ENCODE measurements at regions not wholly inside any gene's neighbourhood (a gene's known extent, or its start where the extent isn't known, plus 50 kb on each side); places are given as distances from the start of the nearest gene placed in this dataset.
"Not testable (repeated sequence)": the region's sequence is repeated elsewhere in the genome, so short reads cannot be mapped to it uniquely, and the experiment has no call there.

DNA sequence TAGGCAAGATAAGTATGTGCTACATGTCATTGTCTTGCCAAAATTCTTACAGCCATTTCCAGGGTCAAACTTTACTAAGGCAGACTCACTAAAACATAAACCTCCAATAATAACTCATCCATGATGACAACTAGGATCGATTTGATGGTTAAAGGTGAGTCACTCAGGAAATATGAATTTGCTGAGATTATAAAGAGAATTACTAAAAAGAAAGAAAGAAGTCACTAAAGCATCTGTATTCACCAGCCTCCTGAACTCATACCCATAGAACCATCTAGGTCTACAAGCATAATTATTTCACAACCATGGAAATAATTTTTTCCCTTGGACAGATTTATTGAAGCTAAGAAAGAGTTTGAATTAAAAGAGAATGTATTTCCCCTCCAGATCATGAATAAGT lies 258.6 kb downstream of the TLE1 start:
- no peak for DNase-seq (ENCODE audit: low read depth)

DNA sequence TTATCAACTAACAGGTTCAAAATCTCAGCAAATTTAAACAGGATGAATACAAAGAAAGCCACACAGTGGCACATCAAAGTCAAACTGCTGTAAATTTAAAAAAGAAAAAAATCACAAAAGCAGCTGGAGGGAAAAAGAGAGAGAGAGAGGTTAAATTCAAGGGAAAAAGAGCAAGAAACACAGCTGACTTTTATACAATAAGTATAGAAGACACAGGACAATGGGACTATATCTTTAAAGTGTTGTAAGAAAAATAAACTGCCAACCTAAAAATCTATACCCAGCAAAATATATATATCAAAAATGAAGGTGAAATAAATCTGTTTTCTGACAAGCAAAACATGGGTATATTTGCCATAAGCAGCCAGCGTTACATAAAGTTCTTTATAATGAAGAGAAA lies 261.5 kb downstream of the TLE1 start:
- DNase-seq (ENCODE audit: low read depth) = no peak

DNA sequence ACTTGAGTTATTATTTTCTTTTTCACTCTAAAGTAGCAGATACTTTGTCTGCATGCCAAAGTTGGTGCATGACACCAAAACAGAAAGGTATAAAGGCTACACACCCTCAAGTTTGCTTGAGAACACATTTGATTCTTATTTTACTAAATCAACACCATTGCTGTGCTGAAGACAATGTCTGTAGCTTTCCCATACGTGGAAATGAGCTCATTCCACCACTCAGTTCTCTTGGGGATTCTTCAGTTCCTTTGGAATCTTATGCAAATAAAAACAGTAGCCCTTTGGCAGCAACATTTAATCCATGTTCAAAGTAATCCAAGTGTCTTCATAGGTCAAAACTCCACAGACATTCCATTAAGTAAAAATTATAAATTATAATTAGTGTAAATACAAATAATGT lies 264.9 kb downstream of the TLE1 start:
- DNase-seq (ENCODE audit: low read depth) = no peak

DNA sequence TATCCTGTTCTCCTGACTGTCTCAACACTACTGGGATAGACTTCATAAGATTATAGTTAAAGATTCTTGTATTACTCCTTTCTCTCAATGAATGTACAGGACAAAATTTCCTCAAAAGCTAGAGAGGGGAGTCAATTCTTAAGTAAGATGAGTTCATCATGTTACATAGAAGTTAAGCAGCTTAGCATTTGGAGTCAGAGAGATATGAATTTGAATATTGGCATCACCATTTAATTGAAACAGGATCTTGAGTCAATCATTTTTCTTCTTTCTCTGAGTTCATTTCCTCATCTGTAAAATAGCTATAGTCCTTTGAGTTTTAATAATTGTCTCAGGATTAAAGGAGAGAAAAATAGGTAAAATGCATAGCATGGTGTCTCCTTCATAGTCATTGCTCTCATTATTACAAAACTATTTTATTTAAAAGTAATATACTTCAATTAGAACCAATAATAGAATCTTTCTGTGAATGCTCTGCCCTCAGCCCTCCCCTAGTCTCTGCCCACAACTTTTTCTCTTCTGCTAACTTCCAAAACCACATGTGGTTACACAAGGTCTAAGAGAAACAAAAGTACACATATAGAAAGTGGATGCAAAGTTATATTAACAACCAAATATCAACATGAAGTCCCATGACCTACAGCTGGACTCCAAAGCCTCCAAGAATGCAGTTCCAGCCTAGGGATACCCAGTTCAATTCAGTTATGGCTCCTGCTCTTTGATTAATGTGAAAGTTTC lies 265.6 kb downstream of the TLE1 start:
- DNase-seq (ENCODE audit: low read depth) = no peak

DNA sequence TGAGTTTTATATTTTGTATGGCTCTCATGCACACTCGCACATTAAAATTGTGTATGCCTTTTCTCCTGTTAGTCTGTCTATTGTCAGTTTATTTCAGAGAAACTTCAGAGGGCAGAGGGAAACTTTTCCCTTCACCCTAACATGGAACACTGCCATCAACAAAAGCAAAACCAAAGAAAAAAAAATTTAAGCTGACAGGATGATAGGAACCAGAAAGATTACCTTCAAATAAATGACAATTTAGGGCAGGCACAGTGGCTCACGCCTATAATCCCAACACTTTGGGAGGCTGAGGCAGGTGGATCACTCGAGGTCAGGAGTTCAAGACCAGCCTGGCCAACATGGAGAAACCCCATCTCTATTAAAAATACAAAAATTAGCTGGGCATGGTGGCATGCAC lies 268.3 kb downstream of the TLE1 start:
- DNase-seq (ENCODE audit: low read depth) = not testable (repeated sequence)

DNA sequence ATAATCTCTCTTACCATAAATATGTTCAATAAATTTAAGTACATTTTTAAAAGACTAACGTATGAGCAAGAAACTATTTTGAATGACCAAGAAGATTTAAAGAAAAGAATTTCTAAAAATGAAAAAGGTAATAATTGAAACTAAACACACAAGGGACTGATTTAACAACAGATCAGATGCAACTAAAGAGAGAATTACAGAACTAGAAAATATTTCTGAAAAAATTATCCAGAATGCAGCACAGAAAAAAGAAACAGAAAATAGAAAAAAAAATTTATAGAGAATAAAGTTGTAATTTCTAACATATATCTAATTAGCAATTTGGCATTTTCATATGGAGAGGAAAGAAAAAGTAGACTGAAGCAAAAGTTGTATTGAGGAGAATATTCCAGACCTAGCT lies 269.3 kb downstream of the TLE1 start:
- no peak for DNase-seq (ENCODE audit: low read depth)

DNA sequence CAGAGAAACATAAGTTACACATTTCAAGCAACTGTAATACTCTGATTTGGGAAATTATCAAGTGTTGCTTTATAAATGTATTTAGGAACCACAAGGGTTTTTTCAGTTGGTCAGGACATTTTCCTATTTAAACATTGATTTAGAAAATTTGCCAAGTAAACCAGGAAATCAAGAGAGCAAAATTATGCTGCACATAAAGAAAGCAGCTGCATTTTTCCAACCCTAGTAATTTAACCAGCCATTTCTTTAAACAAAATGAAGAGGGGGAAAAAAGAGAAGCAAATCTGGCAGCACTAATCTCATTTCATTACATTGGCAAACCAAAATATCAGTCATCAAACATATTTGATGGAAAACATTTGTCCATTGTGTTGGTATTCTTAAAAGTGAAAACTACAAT lies 271.4 kb downstream of the TLE1 start:
- no peak for DNase-seq (ENCODE audit: low read depth)

DNA sequence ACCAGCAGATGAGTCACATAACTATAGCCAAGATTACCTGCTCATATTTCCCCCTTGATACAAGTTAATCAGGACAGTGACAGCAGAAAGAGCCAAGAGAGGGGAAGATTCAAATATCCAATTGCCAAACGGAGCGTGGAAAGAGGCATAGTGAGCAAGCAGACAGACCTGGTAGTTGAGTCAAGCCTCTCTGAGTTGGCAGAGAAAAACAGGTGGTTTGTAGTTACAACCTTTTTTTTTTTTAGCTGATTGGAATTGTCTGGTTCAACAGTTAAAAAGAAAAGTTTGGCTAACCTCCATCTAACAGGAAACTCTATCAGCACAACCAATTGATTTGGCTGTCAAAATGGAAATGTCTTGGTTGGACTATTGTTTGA lies 272.1 kb downstream of the TLE1 start:
- DNase-seq (ENCODE audit: low read depth) = no peak

DNA sequence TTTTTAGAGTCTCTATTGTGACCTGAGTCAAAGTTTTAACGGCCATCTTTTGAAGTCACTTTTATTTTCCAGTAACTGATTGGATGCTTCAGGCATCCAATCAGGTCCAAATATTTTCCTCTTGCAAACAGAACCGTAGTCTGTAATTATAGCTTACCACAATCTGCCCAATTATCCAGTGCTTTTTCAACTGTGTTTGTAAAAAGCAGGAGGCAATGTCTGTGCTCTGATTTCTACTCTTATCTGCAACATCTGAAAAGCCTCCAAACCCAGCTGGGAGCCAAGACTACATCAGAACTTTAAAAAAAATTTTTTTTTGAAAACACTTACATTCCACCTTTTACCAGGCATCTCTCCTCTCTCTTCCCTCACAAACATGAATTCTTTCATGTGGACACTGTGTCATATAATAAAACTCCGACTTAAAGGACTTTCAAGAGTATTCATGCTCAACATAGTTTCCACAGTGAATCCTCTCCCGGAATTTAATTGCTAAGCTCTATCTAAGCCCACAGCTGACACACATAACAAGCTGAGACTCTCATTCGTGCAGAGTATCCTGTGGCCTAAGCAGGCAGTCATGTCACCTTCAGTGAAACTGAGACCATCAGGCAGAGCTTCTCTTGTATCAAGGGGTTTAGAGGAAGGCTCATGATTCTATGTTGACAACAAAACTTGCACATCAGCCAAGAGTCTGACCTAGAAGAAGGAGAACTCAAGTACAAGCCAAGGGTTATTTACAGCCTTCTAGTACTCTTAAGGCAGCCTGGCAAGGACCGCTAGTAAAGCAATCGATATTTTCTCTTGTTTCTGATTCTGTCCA lies 272.7 kb downstream of the TLE1 start:
- no peak for DNase-seq (ENCODE audit: low read depth)

DNA sequence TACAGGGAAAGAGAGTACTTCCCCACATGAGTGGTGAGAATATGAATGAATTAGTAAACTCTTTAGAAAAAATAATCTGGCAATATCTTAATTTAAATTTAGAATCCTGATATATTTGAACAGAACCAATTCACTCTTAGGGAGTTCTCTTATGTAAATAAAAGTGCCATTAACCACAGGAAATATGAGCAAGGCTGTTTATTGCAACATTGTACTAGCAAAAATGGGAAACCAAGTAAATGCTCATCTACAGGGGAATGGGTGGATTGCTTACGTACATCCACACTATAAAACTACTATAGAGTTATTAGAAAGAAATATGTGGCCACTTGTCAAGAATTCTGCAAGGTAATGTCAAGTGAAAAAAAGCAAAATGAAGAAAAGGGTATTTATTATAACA lies 274.5 kb downstream of the TLE1 start:
- no peak for DNase-seq (ENCODE audit: low read depth)

DNA sequence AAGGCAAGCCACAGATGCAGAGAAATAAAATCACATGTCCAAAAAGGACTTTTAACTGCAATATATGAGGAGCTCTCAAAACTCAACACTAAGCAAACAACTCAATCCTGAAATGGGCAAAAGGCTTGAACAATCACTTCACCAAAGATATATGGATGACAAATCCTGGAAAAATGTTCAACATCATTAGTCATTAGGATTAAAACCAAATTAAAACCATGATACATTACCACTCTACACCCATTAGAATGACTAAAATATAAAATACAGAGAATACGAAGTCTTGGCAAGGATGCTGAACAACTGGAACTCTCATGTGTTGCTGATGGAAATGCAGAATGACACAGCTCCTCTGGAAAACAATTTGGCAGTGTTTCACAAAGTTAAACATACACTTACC lies 277.4 kb downstream of the TLE1 start:
- DNase-seq (ENCODE audit: low read depth) = no peak

DNA sequence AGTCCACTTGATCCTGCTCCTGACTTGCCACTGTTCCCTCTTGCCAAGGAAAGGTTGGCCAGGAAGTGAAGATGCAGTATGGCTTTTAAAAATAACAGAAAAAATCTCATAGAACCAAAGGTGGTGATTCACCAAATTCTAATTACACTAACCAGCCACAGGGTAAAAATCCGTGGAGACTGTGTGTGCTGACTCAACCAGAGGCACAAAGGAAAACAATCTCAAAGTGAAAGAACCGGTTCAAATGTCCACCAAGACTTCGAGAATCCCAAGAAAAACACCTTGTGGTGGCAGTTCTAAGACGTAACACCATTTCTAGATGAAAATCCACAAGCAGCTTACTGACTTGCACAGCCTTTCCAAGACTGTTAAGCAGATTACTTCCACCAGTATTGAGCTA lies 279.1 kb downstream of the TLE1 start:
- DNase-seq (ENCODE audit: low read depth) = no peak

DNA sequence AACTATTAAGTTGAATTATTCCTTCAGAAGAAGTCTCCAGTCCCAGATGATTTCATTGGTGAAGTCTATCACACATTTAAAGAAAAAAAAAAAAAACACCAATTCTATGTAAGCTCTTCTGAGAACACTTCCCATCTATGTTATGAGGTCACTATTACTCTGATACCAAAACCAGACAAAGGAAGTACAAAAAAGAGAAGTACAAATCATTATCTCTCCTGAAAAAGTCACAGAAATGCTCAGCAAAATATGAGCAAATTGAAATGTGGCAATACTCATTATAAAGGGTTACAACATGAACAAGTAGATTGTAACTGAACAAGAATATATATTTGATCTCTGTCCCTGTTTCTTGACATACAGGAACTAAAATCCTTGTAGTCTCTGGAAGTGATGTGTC lies 280.4 kb downstream of the TLE1 start:
- no peak for DNase-seq (ENCODE audit: low read depth)

DNA sequence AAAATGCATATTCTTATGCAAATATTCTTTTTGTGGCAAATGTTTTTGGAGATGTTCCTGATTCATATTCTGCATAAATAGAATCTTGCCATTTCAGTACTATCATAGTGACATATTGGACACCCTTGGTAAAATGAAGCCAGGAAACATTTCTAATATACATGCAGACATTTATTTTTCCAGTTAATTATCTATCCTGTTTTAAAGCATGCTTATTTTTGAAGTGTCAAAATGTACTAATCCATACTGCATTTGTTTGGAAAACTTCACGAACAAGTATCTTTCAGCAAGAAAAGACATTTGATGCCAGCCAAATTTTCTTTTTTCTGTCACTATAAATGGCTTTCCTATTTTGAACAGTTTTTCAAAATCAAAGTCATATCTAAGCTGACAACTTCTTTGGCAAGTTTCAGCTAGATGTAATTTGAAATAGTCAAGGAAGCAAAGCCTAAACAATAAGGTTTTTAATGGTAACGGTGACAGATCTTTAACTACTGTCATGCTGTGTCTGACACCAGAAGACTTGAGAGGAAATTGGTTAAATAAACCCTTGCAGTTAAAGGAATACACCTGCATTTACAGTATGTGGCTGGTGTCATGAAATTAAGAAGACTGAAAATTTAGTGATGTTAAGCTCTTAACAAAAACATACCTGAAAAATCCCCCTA lies 284.3 kb downstream of the TLE1 start:
- DNase-seq (ENCODE audit: low read depth) = no peak

DNA sequence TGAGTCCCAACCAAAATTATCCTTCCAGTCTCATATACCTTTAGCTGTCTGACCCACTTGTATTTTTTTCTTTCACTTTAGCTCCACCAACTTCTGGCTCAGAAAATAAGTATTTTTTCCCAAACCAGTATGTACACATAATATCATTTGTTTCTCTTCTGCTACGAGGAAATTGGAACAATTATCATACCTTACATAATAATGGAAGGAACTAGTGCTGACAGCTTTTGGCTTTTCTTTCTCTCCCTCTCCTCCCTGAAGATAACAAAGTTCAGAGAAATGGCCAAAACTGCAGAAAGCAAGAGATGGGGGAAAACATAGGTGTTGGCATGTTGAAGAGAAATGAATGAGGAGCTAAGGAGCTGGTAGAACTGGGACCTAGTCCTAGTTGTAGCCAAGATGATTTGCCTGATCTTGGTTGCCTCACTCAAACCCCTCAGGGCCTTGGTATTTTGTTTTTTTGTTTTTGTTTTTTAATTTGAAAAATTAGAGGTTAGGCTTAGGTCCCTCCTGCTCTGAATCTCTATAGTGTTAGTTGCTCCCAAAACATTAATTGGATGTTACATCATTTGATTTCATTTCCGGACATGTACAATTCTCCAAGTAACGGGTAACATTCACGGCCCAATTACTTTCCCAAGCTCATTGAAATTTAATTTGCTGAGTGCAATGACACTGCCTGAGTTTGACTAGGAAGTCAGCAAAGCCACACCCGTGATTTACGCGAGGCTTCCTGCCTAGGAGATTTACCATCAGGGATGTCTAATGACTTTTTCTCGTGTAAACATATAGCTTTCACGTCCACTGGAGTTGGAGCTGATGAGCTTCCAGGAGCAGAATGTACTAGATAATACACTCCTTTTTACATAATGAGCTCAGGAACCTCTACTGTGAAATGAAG lies 291.6 kb downstream of the TLE1 start:
- DNase-seq (ENCODE audit: low read depth) = no peak

DNA sequence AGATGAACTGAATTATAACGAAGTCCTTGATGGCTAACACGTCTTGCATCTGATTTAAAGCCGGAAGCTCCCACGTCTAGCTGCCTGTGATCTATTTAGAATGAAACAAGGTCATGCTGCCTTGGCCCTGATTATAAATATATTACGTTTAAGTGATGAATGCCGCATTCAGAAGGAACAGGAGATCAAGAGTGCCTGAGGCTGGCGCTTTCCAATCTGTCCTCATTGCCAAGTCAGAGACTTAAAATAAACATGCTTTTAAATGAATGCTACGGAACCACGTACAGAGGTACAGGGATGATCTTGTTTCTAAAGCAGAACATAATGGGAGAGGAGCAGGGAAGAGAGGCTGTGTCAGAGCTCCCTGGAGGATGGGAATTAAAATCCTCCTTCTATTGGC lies 292.8 kb downstream of the TLE1 start:
- no peak for DNase-seq (ENCODE audit: low read depth)

DNA sequence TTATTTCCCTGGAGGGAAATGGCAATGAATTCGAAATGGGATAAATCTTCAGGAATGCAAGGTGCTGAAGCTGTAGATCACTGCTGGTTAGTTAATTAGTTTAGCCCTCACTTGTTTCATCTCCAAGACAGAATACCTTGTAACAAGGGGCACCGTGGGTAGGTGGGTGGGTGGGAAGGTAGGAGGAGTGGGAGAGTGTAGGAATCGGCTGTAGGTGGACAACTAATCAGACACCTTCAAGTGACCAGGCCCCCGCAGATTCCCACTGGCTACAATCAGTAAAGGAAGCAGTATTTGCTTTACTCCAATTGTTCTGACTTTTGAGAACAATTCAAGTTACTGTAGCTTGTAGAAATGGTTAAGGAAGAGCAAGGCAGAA lies 293.7 kb downstream of the TLE1 start:
- DNase-seq (ENCODE audit: low read depth) = no peak

DNA sequence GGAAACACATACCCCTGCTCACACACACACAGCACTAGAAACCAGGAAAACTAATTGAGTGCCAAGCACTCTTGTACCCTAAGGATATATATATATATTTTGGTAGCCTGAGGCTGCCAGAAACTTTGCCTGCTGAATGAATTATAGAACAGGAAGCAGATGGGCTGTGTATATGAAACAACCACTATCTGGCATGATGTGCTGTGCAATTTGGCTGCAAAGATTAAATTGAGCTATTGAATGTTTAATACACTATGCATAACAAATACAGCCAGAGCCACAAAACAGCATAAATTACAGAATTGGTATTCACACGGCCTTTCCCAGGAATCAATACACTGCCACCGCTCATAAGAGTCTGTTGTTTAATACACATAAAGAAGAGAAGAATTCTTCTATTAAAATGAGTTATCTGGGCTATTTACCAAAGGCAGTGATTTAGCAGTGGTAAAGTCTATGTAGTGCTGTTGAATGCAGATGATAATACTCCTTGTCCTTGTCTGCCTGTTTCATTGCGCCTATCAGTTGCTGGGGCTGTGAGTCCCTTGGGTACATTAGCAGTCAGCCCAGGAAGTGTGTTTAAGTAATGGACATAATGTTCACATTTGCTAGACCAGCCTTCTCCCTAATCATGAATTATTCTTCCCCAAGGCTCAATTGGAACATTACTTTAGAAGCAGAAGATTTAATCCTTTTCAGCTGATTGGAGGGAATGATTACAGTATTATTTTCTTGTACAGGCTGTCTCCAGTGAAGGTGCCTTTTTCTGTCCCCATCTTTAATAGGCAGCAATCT lies 294.3 kb downstream of the TLE1 start:
- DNase-seq (ENCODE audit: low read depth) = no peak

DNA sequence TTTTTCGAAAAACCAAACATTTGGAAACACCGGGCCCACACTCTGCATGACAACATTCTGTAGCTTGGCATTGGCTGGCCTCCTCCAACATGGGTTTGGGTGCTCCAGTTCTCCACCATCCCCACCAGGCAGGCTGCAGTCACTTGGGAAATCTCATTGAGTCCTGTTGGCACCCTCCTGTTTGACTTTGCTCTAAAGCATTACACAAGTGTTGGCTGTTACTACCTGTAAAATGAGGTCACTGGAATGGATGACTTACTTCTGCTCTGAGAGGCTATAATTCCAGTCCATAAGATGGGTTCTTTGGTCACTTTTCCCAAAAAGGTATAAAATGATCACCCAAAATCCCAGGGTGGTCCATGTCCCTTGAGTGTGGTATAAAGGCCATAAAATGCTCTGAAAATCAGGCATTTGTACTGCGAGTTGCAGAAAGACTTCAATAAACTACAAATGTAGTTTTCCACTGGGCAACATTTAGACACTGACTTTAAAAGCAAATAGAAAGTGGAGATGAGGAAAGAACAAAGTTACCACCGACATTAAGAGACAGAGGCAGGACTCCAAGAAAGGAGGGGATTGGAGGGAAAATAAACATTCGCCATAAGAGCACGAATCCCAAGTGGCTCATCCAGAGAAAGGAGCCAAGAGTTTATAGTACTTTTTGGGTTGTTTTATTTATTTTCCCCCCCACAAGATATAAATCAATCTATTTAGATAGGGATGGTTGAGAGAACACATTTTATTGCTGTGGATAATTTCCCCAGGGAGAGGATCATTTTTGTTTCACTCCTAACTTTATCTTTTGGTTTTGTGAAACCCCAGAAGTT lies 295.1 kb downstream of the TLE1 start:
- no peak for DNase-seq (ENCODE audit: low read depth)

DNA sequence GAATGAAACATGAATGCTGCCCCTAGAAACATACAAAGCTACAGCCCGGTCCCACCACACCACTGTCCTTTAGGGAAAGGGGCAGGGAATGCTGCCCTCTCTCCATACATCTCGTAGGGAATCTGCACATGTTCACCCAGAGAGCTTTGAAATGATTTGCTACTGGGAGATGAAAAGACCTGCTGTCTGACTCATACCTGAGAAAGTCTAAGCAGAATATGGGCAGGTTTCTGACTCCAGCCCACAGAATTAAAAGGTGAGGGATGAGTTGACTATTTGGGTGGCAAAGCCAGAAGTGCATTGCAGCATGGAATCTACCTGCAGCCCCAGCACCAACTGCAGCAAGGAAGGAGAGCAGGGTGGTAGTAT lies 297.9 kb downstream of the TLE1 start:
- no peak for DNase-seq (ENCODE audit: low read depth)
